Left lung (tissue), 4 donors: ENCODE measurements at regions not wholly inside any gene's neighbourhood (a gene's known extent, or its start where the extent isn't known, plus 50 kb on each side); places are given as distances from the start of the nearest gene placed in this dataset.

Source experiments
- ATAC-seq: fragments of 200-7000 bp; cut with Tn5 transposase; one replicate; pipeline ENCODE4 v1.9.1; 2020; ENCODE audit warnings: moderate library complexity
- DNase-seq, 4 donors: peaks; one replicate each; pipeline ENCODE4 v3.0.0-alpha.2; 2013 to 2020
- H3K27ac ChIP-seq, 2 donors: fragments of 200-600 bp; sonication (generic) in 1 of 2; one replicate each; pipeline versions ENCODE4 v1.5.0 to v1.8.0; 2020 to 2021
- H3K27me3 ChIP-seq, 2 donors: fragments of 200-600 bp; sonication (generic) in 1 of 2; one replicate each; pipeline versions ENCODE4 v1.5.0 to v1.8.0; 2020 to 2021
- H3K36me3 ChIP-seq, 2 donors: fragments of 200-600 bp; sonication (generic) in 1 of 2; one replicate each; pipeline versions ENCODE4 v1.5.0 to v1.8.0; 2020 to 2021
- H3K4me1 ChIP-seq, 2 donors: fragments of 200-600 bp; one replicate each; pipeline ENCODE4 v1.8.0; 2021
- H3K4me3 ChIP-seq, 2 donors: fragments of 200-600 bp; sonication (generic) in 1 of 2; one replicate each; pipeline versions ENCODE4 v1.5.0 to v1.8.0; 2020 to 2021; ENCODE audit warnings: mild to moderate bottlenecking in 1 of 2
- H3K9me3 ChIP-seq, 2 donors: fragments of 200-600 bp; sonication (generic) in 1 of 2; one replicate each; pipeline versions ENCODE4 v1.5.0 to v1.8.0; 2020 to 2021
- CTCF ChIP-seq, 2 donors: fragments of 200-600 bp; sonication (generic) in 1 of 2; IDR thresholded peaks; one replicate each; pipeline versions ENCODE4 v1.5.0 to v1.8.0; 2021; ENCODE audit warnings: antibody characterized with exemption in 2 of 2
- intact Hi-C, 2 donors: fragments of 100-400 bp; cut with DNase I; formaldehyde crosslinking; loops; one replicate each; pipeline versions ENCODE4 v1.11.2 to v1.14.2; 2022
- donor health status: DM: no; HTN: yes; CAD: no.
- donor health status: DM: no; HTN: no; CAD: no.

- Histone ChIP-seq H3K36me3 (no peaks in the 10 kb centered on the region), H3K27me3 (no peaks in the 10 kb centered on the region), H3K4me1 (no peaks in the 10 kb centered on the region), H3K4me3 (no peak overlapping the region), H3K27ac (no peak overlapping the region), H3K9me3 (no peaks in the 10 kb centered on the region)
- DNase-seq (no peak), ATAC-seq (no peak)
- no peak for TF ChIP-seq CTCF (IDR thresholded peaks at IDR 0.05)
- intact Hi-C loops: no loop called here
Observed at GRCh38 chr9:82586918-82587356, 476.0 kb downstream of the RASEF start.

GRCh38 chr9:82588301-82589180, 474.4 kb downstream of the RASEF start:
- intact Hi-C loops: no loop called here
- Histone ChIP-seq H3K27me3 (no peaks in the 10 kb centered on the region), H3K9me3 (no peaks in the 10 kb centered on the region), H3K4me1 (no peaks in the 10 kb centered on the region), H3K27ac (no peak overlapping the region), H3K4me3 (no peak overlapping the region), H3K36me3 (no peaks in the 10 kb centered on the region)
- ATAC-seq: no peak
- DNase-seq: peak in 2 of 4 donors; percentile 61 to 76
- TF ChIP-seq CTCF (IDR thresholded peaks at IDR 0.05): no peak

- ATAC-seq (no peak), DNase-seq (no peak)
- Histone ChIP-seq H3K27me3 (no peaks in the 10 kb centered on the region), H3K36me3 (no peaks in the 10 kb centered on the region), H3K27ac (no peak overlapping the region), H3K9me3 (no peaks in the 10 kb centered on the region), H3K4me3 (no peak overlapping the region), H3K4me1 (no peaks in the 10 kb centered on the region)
- intact Hi-C loops: no loop called here
- TF ChIP-seq CTCF (IDR thresholded peaks at IDR 0.05): no peak
Observed at GRCh38 chr9:82590845-82591244, 472.1 kb downstream of the RASEF start.

- Histone ChIP-seq H3K27me3 (no peaks in the 10 kb centered on the region), H3K4me3 (no peak overlapping the region), H3K4me1 (no peaks in the 10 kb centered on the region), H3K27ac (no peak overlapping the region), H3K36me3 (no peaks in the 10 kb centered on the region), H3K9me3 (no peaks in the 10 kb centered on the region)
- intact Hi-C loops: no loop called here
- no peak for TF ChIP-seq CTCF (IDR thresholded peaks at IDR 0.05)
- DNase-seq (no peak), ATAC-seq (no peak)
Observed at GRCh38 chr9:82593501-82593900, 469.4 kb downstream of the RASEF start.

GRCh38 chr9:82597241-82598203, 465.4 kb downstream of the RASEF start:
- no peaks in the 10 kb centered on the region for H3K27me3 ChIP-seq
- TF ChIP-seq CTCF (IDR thresholded peaks at IDR 0.05): no peak
- no peaks in the 10 kb centered on the region for H3K9me3 ChIP-seq
- H3K4me1 ChIP-seq: no peaks in the 10 kb centered on the region
- no peaks in the 10 kb centered on the region for H3K36me3 ChIP-seq
- no peak overlapping the region for H3K4me3 ChIP-seq
- DNase-seq: peak in 2 of 4 donors; percentile 27 to 49
- intact Hi-C loops: no loop called here
- peak; percentile 86 for ATAC-seq
- H3K27ac ChIP-seq: peak overlapping the region in 1 of 2 donors; percentile 10
